ENCODE measurements at regions not wholly inside any gene's neighbourhood (a gene's known extent, or its start where the extent isn't known, plus 50 kb on each side); places are given as distances from the start of the nearest gene placed in this dataset.

GRCh38 chr9:129258124-129258822, 80.2 kb upstream of the IER5L start:
- TF ChIP-seq POLR2A (IDR thresholded peaks at IDR 0.05) = no peak
- no peak for TF ChIP-seq POLR2AphosphoS5 (IDR thresholded peaks at IDR 0.05)
- no peak for TF ChIP-seq CTCF (IDR thresholded peaks at IDR 0.05)
- TF ChIP-seq EP300 (IDR thresholded peaks at IDR 0.05) = no peak
- no peaks in the 10 kb centered on the region for H3K9me3 ChIP-seq
- DNase-seq = peak; percentile 86 to 96
- H3K27me3 ChIP-seq = peaks cover 0 to 27% (median 10%) of the 10 kb centered on the region in 3 donors
- H3K4me3 ChIP-seq = peak overlapping the region; percentile 24 to 43 (median 28)
- WGBS, 5 donors = 7 to 15% (median 8%) methylated on average over 44 to 62 of the region's 62 CpGs
- intact Hi-C loops (cut with DNase I; ENCODE audit: low total_unique reads) = no loop called here
- no peaks in the 10 kb centered on the region for H3K36me3 ChIP-seq
- peaks cover 9 to 26% (median 20%) of the 10 kb centered on the region in 4 donors for H3K4me1 ChIP-seq
- H3K27ac ChIP-seq = peak overlapping the region in 1 of 5 donors; percentile 31

- DNase-seq = no peak
- TF ChIP-seq CTCF (IDR thresholded peaks at IDR 0.05) (no peak), POLR2AphosphoS5 (IDR thresholded peaks at IDR 0.05) (no peak), EP300 (IDR thresholded peaks at IDR 0.05) (no peak), POLR2A (IDR thresholded peaks at IDR 0.05) (no peak)
- intact Hi-C loops (cut with DNase I; ENCODE audit: low total_unique reads) = no loop called here
- Histone ChIP-seq H3K9me3 (no peaks in the 10 kb centered on the region), H3K27me3 (peaks cover 0 to 27% (median 10%) of the 10 kb centered on the region in 3 donors), H3K36me3 (no peaks in the 10 kb centered on the region), H3K27ac (peak overlapping the region in 1 of 5 donors; percentile 31), H3K4me1 (peaks cover 9 to 26% (median 20%) of the 10 kb centered on the region in 4 donors), H3K4me3 (no peak overlapping the region)
- WGBS, 5 donors = 81 to 87% (median 85%) methylated on average over 13 of the region's 13 CpGs
Observed at GRCh38 chr9:129256959-129257713, 79.1 kb upstream of the IER5L start.

GRCh38 chr9:129254566-129255287, 76.7 kb upstream of the IER5L start:
- Histone ChIP-seq H3K27me3 (peaks cover 0 to 19% (median 10%) of the 10 kb centered on the region in 3 donors), H3K36me3 (no peaks in the 10 kb centered on the region), H3K9me3 (no peaks in the 10 kb centered on the region), H3K4me1 (peaks cover 9 to 26% (median 20%) of the 10 kb centered on the region in 4 donors), H3K4me3 (no peak overlapping the region), H3K27ac (peak overlapping the region in 1 of 5 donors; percentile 67)
- 80 to 88% (median 84%) methylated on average over 9 of the region's 9 CpGs for WGBS, 5 donors
- DNase-seq = no peak
- TF ChIP-seq EP300 (IDR thresholded peaks at IDR 0.05) (no peak), CTCF (IDR thresholded peaks at IDR 0.05) (no peak), POLR2A (IDR thresholded peaks at IDR 0.05) (no peak), POLR2AphosphoS5 (IDR thresholded peaks at IDR 0.05) (no peak)
- intact Hi-C loops (cut with DNase I; ENCODE audit: low total_unique reads) = no loop called here

- WGBS, 5 donors = 18 to 40% (median 35%) methylated on average over 7 to 23 of the region's 23 CpGs
- peaks cover 0 to 11% (median 6%) of the 10 kb centered on the region in 3 donors for H3K27me3 ChIP-seq
- DNase-seq = peak in 1 of 2 donors; percentile 83
- peak overlapping the region in 1 of 5 donors; percentile 67 for H3K27ac ChIP-seq
- intact Hi-C loops (cut with DNase I; ENCODE audit: low total_unique reads) = no loop called here
- TF ChIP-seq EP300 (IDR thresholded peaks at IDR 0.05) = no peak
- no peak for TF ChIP-seq CTCF (IDR thresholded peaks at IDR 0.05)
- no peak for TF ChIP-seq POLR2AphosphoS5 (IDR thresholded peaks at IDR 0.05)
- TF ChIP-seq POLR2A (IDR thresholded peaks at IDR 0.05) = no peak
- no peaks in the 10 kb centered on the region for H3K36me3 ChIP-seq
- no peaks in the 10 kb centered on the region for H3K9me3 ChIP-seq
- H3K4me1 ChIP-seq = peaks cover 6 to 21% (median 15%) of the 10 kb centered on the region in 4 donors
- peak overlapping the region in 1 of 4 donors; percentile 19 for H3K4me3 ChIP-seq
Observed at GRCh38 chr9:129253803-129254381, 75.8 kb upstream of the IER5L start.
